ENCODE measurements at regions not wholly inside any gene's neighbourhood (a gene's known extent, or its start where the extent isn't known, plus 50 kb on each side); places are given as distances from the start of the nearest gene placed in this dataset.

DNA sequence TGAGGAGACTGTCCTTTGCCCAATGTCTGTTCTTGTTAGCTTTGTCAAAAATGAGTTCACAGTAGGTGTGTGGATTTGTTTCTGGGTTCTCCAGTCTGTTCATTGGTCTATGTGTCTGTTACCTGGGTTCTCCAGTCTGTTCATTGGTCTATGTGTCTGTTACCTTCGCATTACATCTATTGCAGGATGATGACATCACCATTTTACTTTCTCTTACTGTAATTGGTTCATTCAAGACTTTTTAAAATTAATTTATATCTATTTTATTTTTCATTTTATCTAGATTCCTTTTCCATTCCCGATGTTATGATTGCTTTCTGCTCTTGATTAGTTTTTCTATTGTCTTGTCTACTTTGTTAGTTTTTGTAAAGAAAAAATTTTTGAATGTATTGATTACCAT is 615.5 kb downstream of the SOX5 start:
- TF ChIP-seq, protein P1, sequence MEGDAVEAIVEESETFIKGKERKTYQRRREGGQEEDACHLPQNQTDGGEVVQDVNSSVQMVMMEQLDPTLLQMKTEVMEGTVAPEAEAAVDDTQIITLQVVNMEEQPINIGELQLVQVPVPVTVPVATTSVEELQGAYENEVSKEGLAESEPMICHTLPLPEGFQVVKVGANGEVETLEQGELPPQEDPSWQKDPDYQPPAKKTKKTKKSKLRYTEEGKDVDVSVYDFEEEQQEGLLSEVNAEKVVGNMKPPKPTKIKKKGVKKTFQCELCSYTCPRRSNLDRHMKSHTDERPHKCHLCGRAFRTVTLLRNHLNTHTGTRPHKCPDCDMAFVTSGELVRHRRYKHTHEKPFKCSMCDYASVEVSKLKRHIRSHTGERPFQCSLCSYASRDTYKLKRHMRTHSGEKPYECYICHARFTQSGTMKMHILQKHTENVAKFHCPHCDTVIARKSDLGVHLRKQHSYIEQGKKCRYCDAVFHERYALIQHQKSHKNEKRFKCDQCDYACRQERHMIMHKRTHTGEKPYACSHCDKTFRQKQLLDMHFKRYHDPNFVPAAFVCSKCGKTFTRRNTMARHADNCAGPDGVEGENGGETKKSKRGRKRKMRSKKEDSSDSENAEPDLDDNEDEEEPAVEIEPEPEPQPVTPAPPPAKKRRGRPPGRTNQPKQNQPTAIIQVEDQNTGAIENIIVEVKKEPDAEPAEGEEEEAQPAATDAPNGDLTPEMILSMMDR (IDR thresholded peaks at IDR 0.05) = no peak
- no peak for TF ChIP-seq POLR2A (IDR thresholded peaks at IDR 0.05)

Measured in lower leg skin (tissue), 3 donors.